Vagina (tissue), 2 donors: ENCODE measurements at regions not wholly inside any gene's neighbourhood (a gene's known extent, or its start where the extent isn't known, plus 50 kb on each side); places are given as distances from the start of the nearest gene placed in this dataset.

Source experiments
- DNase-seq, 2 donors: peaks; one replicate each; pipeline ENCODE4 v3.0.0-alpha.2; 2017; ENCODE audit errors: extremely low spot score in 2 of 2
- H3K27ac ChIP-seq: fragments of 200-600 bp; sonication (generic); one replicate; pipeline ENCODE4 v1.5.1; 2019
- H3K27me3 ChIP-seq: fragments of 200-600 bp; sonication (generic); one replicate; pipeline ENCODE4 v1.5.1; 2019
- H3K36me3 ChIP-seq, 2 donors: fragments of 200-600 bp; sonication (generic); one replicate each; pipeline ENCODE4 v1.5.1; 2017 to 2019
- H3K4me1 ChIP-seq: fragments of 200-600 bp; sonication (generic); one replicate; pipeline ENCODE4 v1.5.1; 2019
- H3K4me3 ChIP-seq, 2 donors: fragments of 200-600 bp; sonication (generic); 1 replicate in 1 of 2; 2 replicates in 1 of 2; pipeline ENCODE4 v1.5.1; 2016 to 2019
- H3K9me3 ChIP-seq: fragments of 200-600 bp; sonication (generic); one replicate; pipeline ENCODE4 v1.5.1; 2019
- CTCF ChIP-seq, 3 experiments: fragments of 450-650 bp in 2 of 3; fragments of 200-600 bp in 1 of 3; sonication (generic) in 1 of 3; IDR thresholded peaks; one replicate each; pipeline ENCODE4 v1.5.1; 2017 to 2019; ENCODE audit warnings: antibody characterized with exemption in 3 of 3, mild to moderate bottlenecking in 2 of 3, moderate library complexity in 2 of 3
- POLR2A ChIP-seq, 2 donors: fragments of 450-650 bp; IDR thresholded peaks; one replicate each; pipeline ENCODE4 v1.6.1; 2017; ENCODE audit warnings: antibody characterized with exemption in 2 of 2, mild to moderate bottlenecking in 2 of 2, moderate library complexity in 2 of 2
- POLR2AphosphoS5 ChIP-seq, 2 donors: sonication (generic); formaldehyde crosslinking; IDR thresholded peaks; one replicate each; pipeline ENCODE4 v1.9.0; 2017; ENCODE audit warnings: antibody characterized with exemption in 2 of 2, mild to moderate bottlenecking in 2 of 2, low read depth in 1 of 2; ENCODE audit not compliant: insufficient read depth in 1 of 2
- intact Hi-C: fragments of 100-400 bp; cut with DNase I; formaldehyde crosslinking; loops from one replicate; pipeline ENCODE4 v1.15.1; 2023

- intact Hi-C loops: no loop called here
- TF ChIP-seq CTCF (IDR thresholded peaks at IDR 0.05) (no peak), POLR2A (IDR thresholded peaks at IDR 0.05) (no peak), POLR2AphosphoS5 (IDR thresholded peaks at IDR 0.05; ENCODE audit: insufficient read depth in 1 of 2, low read depth in 1 of 2) (no peak)
- H3K4me1 ChIP-seq: no peaks in the 10 kb centered on the region
These were observed 142.1 kb upstream of the SPAG17 start for GRCh38 chr1:118326960-118327629.

GRCh38 chr1:118325550-118326225, 140.7 kb upstream of the SPAG17 start:
- H3K9me3 ChIP-seq: no peaks in the 10 kb centered on the region
- H3K36me3 ChIP-seq: no peaks in the 10 kb centered on the region
- TF ChIP-seq POLR2AphosphoS5 (IDR thresholded peaks at IDR 0.05; ENCODE audit: insufficient read depth in 1 of 2, low read depth in 1 of 2): no peak
- no peak for TF ChIP-seq CTCF (IDR thresholded peaks at IDR 0.05)
- TF ChIP-seq POLR2A (IDR thresholded peaks at IDR 0.05): no peak
- H3K4me1 ChIP-seq: no peaks in the 10 kb centered on the region
- no peak overlapping the region for H3K27ac ChIP-seq
- DNase-seq: no peak
- H3K27me3 ChIP-seq: no peaks in the 10 kb centered on the region
- H3K4me3 ChIP-seq: no peak overlapping the region
- intact Hi-C loops: no loop called here

More at GRCh38 chr1:118326960-118327629, 142.1 kb upstream of the SPAG17 start:
- H3K4me3 ChIP-seq: no peak overlapping the region
- no peaks in the 10 kb centered on the region for H3K27me3 ChIP-seq
- no peak for DNase-seq
- no peaks in the 10 kb centered on the region for H3K36me3 ChIP-seq
- H3K27ac ChIP-seq: no peak overlapping the region
- H3K9me3 ChIP-seq: no peaks in the 10 kb centered on the region

- Histone ChIP-seq H3K36me3 (no peaks in the 10 kb centered on the region), H3K4me1 (no peaks in the 10 kb centered on the region), H3K4me3 (no peak overlapping the region), H3K27me3 (no peaks in the 10 kb centered on the region), H3K9me3 (no peaks in the 10 kb centered on the region), H3K27ac (no peak overlapping the region)
- DNase-seq: no peak
- TF ChIP-seq POLR2A (IDR thresholded peaks at IDR 0.05) (no peak), POLR2AphosphoS5 (IDR thresholded peaks at IDR 0.05; ENCODE audit: insufficient read depth in 1 of 2, low read depth in 1 of 2) (no peak), CTCF (IDR thresholded peaks at IDR 0.05) (no peak)
- intact Hi-C loops: no loop called here
These were observed 138.2 kb upstream of the SPAG17 start for GRCh38 chr1:118323246-118323645.

GRCh38 chr1:118322331-118322730, 137.3 kb upstream of the SPAG17 start:
- no peaks in the 10 kb centered on the region for H3K4me1 ChIP-seq
- H3K4me3 ChIP-seq: no peak overlapping the region
- TF ChIP-seq POLR2AphosphoS5 (IDR thresholded peaks at IDR 0.05; ENCODE audit: insufficient read depth in 1 of 2, low read depth in 1 of 2): no peak
- TF ChIP-seq POLR2A (IDR thresholded peaks at IDR 0.05): no peak
- no peak for TF ChIP-seq CTCF (IDR thresholded peaks at IDR 0.05)
- no peaks in the 10 kb centered on the region for H3K36me3 ChIP-seq
- intact Hi-C loops: no loop called here
- H3K9me3 ChIP-seq: no peaks in the 10 kb centered on the region
- no peak overlapping the region for H3K27ac ChIP-seq
- no peak for DNase-seq
- no peaks in the 10 kb centered on the region for H3K27me3 ChIP-seq

- Histone ChIP-seq H3K36me3 (no peaks in the 10 kb centered on the region), H3K9me3 (no peaks in the 10 kb centered on the region), H3K4me3 (no peak overlapping the region), H3K4me1 (no peaks in the 10 kb centered on the region), H3K27me3 (no peaks in the 10 kb centered on the region), H3K27ac (no peak overlapping the region)
- DNase-seq: no peak
- TF ChIP-seq POLR2A (IDR thresholded peaks at IDR 0.05): no peak
- intact Hi-C loops: no loop called here
These were observed 136.8 kb upstream of the SPAG17 start for GRCh38 chr1:118321840-118322239.
